Pons (tissue), 1 donor: ENCODE measurements at regions not wholly inside any gene's neighbourhood (a gene's known extent, or its start where the extent isn't known, plus 50 kb on each side); places are given as distances from the start of the nearest gene placed in this dataset.

Experiments
- DNase-seq: peaks from one replicate; pipeline ENCODE4 v3.0.0-alpha.2; 2016; ENCODE audit warnings: low spot score

DNA sequence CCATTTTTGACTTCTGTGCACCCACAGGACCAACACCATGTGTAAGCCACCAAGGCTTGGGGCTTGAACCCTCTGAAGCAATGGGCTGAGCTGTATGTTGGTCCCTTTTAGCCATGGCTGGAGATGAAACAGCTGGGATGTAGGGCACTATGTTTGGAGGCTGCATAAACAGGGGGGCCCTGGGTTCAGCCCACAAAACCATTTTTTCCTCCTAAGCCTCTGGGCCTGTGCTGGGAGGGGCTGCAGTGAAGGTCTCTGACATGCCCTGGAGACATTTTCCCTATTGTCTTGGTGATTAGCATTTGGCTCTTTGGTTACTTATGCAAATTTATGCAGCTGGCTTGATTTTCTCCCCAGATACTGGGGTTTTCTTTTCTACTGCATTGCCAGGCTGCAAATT is 144.9 kb downstream of the ZNF326 start:
- DNase-seq = no peak

DNA sequence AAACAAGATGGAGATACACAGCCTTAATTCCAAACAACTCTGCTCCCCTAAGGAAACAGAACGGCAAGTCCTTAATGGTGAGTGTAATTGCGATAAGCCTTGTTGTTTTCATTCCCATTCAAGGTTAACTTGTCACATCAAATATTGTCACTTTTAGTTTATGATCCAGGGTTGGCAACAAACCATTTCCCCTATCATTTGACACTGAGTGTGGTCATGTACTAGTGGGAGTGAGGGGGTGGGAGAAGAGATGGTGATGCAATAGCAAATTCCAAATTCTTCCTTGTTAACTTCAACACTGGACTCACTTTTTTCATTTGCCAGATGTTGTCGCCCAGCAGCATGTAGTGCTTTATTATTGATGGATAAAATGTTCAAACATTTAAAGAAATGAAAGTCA is 140.4 kb downstream of the ZNF326 start:
- DNase-seq = no peak

DNA sequence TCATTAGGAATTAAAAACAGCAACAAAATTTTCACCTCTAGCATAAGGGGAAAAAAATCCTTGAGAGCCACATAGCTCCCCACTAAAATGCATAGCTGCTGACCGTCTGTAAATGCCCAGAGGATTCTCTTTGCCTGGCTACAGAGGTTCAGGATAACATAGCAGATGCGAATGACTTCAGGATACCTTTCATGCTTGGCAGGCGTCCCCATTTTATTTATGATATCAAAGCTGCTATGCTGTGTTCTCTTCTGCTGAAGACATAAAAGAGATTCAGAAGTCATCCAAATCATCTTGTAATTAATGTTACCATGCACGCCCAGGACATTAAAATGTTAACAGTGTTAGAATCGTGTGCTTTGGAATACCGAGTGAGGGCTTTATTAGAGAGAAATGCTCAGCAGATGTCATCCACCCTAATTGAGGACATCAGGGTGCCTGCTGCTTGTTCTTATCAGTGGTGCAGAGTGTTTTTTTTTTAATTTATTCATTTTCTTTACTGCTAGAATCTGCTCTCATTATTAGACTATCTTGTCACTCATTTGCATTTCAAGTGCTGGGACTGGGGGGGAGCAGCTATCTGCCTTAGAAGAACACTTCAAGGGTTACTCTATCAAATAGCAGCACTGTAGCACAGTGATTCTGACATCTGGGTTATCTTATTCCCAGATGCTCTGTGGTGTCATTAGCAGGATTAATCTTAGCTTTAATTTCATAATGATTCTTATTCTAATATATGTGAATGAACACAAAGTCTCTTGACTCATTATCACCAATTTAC is 139.5 kb downstream of the ZNF326 start:
- no peak for DNase-seq

DNA sequence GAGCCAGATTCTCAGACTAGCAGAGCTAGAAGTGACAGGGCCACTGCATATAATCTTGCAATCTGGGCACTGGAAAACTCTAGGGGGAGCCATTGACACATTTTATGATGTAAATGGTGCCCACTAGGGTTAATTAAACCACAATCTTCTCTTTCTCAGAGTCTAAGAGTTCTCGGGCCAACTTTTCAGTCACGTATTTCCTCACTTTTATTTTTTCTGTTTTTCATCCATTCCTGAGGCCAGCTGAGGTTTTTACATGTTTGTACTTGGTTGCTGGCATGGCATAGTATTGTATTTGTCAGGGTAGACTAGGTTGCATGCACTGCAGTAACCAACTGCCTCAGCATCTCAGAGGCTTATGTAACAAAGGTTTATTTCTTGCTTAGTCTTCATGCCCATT is 138.2 kb downstream of the ZNF326 start:
- DNase-seq = peak; percentile 33

DNA sequence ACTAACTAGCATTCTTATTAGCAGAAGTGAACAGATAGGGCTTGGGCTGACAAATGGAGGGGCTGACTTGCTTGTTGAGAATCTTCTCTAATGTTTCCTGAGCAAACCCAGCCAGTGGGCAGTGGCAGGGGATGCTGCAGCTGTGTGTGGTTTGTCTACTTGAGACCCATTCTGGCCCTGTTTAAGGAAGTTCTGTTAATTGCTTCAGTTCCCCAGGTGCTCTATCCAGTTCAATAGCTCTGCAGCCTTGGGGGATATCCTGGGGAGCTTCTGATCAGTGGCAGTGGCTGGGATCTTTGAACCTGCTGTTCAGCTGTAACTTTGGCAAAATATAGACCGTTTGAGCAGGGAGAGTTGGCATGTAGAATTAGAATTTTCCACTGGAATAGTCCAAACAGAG is 137.4 kb downstream of the ZNF326 start:
- no peak for DNase-seq

DNA sequence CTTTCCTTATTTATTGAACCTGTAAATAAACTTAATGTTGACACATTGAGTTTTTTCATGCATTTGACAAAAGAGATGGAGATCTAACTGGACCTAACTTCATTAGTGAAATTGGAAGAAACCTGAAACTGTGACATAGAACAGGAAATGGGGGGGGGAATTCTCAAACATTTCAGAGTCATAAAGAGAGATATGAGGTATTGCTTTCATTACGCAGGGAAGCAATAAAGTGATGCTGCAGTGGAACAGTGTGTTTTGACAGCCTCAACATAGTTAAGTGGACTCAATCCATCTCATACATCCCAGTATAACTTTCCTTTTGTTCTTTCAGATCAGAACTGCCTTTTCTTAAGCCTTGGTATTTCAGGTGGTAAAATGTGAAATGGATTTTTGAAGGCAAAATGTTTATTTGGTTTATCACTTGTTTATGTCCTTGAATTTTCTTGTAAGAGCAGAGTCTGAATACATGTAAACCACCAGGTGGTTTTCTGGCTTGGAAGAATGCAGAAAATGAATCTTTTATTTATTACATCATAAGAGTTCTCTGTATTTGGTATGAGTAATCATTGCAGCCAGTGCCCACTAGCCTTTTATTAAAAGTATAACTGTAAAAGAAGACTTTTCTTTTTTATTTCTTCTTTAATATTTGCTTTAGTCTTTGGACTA is 132.5 kb downstream of the ZNF326 start:
- DNase-seq = no peak

DNA sequence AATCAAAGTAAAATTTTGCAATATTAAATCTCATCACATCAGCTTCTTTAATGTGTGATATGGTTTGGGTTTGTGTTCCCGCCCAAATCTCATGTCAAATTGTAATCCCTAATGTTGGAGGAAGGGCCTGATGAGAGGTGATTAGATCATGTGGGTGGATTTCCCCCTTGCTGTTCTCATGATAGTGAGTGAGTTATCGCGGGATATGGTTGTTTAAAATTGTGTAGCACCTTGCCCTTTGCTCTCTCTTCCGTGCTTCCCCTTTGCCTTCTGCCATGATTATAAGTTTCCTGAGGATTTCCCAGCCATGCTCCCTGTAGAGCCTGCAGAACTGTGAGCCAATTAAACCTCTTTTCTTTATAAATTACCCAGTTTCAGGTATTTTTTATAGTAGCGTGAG is 131.9 kb downstream of the ZNF326 start:
- DNase-seq = no peak

DNA sequence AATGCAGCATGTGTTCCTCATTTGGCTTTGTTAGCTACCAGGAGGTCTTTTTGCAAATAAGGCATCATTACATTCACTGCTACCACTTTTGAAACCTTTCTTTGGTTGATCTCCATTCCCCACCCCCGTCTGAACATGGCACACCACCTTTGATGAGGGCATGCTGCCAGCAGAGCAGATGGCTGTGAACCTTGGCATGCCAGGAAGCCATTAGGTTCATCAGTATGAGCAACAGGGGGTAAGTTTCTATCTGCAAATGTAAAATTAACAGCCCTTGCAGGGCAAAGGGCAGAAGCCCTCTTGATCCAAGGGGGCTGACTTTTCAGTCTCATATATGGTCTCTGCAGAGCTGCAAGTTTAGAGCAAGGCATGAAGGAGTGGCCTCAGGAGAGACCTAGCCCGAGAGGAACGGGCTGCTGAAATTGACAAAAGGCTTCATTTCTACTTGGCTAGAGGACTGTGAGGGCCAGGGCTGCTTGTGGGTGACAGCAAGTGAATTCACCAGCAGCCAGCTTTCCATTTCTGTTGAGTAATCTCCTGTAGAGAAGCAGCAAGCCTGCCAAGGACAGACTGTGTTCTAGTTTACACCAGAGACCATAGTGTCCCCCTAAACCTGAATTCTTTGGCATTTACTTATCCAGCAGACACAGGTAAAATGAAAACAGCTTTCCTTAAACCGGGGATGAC is 127.9 kb downstream of the ZNF326 start:
- peak; percentile 2 for DNase-seq

DNA sequence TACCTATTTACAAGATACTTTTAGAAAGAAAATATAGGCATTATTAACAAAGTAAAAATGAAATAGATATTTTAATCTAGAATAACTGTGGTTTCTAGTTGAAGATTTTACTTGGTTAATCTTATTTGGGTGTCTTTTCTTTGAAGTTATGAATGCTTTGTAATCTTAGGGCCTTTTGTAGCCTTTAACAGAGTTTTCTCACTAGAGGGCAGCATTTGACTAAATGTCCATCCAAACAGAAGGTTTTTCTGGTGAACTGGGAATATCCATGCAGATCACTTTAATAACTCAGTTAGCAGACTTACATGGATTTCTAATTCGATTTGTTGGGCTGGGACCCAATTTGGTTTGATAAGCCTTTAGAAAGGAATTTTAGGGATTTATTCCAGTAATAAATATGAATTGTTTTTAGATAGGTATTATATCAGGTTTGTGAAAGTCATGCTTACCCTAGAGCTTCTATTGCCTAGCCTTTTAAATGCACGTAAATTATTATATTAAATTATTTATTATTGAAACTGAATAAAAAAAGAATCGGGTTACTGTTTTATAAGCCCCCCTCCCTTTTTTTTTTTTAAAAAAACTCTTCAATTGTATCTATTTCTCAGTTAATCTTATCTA is 119.7 kb downstream of the ZNF326 start:
- DNase-seq = peak; percentile 72

DNA sequence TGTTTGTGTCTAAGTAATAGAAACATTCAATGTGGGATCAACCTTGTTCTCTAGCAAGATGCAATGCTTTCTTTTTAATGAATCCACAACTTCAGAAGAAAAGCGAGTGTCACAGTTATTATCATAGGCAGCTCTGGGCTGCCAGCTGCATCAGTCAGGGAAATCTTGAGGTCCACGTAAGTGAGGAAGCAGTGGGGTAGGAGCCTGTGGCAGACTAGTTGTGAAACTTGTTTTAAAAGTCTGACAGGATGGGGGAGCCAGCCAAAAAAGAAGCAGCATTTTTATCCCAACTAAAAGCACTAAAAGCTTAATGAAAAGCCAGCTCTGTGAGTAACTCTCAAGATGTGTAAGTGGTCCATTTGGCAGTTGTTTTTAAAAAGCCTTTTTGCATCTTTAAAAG is 113.1 kb downstream of the ZNF326 start:
- DNase-seq = no peak

DNA sequence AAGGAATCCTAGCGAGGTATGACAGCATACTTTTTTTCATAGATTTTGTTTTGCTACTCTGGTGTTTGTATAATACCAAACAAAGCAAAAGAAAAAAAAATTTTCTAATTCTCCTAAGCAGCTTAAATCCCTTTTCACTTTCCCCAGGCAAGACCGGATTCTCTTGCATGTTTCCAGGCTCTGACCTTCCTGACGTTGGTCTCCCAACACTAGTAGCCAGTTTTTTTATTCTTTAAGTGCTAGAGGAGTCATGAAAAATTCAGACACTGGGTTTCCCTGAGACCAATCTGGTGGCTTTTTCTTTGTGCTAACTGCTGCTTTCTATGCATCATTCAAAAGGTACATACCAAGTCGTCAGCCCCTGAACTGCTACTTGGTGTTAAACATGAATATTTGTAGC is 111.4 kb downstream of the ZNF326 start:
- DNase-seq = no peak

DNA sequence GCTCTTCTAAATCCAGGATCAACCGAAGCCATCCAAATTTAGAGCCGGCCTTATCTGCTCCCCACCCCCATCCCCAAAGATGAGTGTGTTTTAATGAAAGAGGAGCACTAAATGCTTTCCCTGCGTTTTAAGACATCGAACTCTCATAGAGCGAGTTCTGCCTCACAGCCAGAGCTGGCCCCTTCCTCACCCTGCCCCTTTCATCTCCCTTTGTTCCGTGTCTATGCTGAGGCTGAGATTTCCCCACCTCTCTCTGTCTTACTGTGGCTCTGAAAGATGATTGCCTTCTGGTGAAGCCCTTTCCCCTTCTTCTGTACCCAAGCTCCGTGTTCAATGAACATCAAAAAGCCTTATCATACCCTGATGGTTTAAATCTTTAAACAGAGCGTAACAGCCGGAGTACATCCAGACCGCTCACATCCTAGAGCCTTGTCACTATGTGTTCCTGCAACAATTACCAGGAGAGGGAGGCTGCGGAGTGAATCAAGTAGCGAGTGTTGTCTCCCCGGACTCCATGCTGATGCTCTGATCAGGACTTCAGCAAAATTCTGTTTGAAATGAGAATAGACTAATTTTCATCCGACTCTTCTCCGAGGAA is 110.1 kb downstream of the ZNF326 start:
- no peak for DNase-seq

DNA sequence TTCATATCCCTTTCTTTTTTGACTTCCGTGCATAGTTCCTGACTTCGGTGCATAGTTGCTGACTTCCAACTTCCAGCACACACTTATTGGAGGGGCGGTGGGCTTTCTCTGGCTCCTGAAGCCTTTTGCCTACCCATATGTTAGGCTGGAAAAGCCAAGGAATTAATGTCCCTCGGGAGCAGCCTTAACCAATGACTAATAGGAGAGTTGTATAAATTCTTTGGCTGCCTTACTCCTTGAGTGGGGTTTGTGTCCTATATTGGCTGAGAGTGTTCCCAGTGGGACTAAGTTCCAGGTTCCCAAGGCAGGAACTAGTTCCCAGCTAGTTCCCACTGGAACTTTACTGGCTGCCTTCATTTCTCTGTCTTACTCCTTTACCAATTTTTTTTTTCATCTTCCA is 105.7 kb downstream of the ZNF326 start:
- DNase-seq = no peak

DNA sequence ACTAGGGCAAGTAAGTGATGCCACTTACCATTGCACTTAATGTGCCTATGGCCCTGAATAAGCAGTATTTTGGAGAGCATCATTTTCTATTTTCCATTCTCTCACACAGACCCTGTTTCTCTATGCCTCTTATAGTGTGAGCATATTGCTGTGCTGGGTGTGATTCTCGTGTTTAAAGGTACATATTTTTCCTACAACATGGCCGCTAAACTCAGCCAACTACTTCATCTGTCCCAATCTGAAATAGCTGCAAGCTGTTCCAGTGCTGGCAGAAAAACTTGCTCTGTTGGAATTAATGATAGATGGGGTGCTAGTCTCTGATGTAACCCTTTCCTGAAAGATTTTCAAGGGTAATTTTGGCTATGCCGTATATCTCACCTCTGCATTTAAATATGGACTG is 97.5 kb downstream of the ZNF326 start:
- no peak for DNase-seq
